GM12891 (cell line): ENCODE measurements at regions not wholly inside any gene's neighbourhood (a gene's known extent, or its start where the extent isn't known, plus 50 kb on each side); places are given as distances from the start of the nearest gene placed in this dataset.

Source experiments
- DNase-seq: peaks from one replicate; pipeline ENCODE4 v3.0.0; 2011; ENCODE audit warnings: low spot score; ENCODE audit not compliant: insufficient read length
- FAIRE-seq: peaks from 2 replicates; lab custom pipeline; 2011; peaks lifted over from hg19 to GRCh38; lab: Jason Lieb, UNC
- PAX5 ChIP-seq: IDR thresholded peaks from 2 replicates; pipeline ENCODE4 v1.6.1; 2011; ENCODE audit warnings: low read length, moderate library complexity, mild to moderate bottlenecking; ENCODE audit not compliant: insufficient read depth, severe bottlenecking
- POLR2A ChIP-seq: IDR thresholded peaks from 2 replicates; pipeline ENCODE4 v1.6.1; 2011; ENCODE audit warnings: low read depth, low read length, control low read depth
- POLR2AphosphoS5 ChIP-seq: IDR thresholded peaks from 2 replicates; pipeline ENCODE4 v1.6.1; 2011; ENCODE audit warnings: low read depth, low read length, control low read depth
- POU2F2 ChIP-seq: IDR thresholded peaks from 2 replicates; pipeline ENCODE4 v1.6.1; 2011; ENCODE audit warnings: low read depth, mild to moderate bottlenecking, control low read depth, low read length, moderate library complexity
- SPI1 ChIP-seq: IDR thresholded peaks from 2 replicates; pipeline ENCODE4 v1.6.1; 2011; ENCODE audit warnings: low read depth, low read length, control low read depth
- TAF1 ChIP-seq: IDR thresholded peaks from 2 replicates; pipeline ENCODE4 v1.6.1; 2011; ENCODE audit warnings: low read depth, low read length, control low read depth

DNA sequence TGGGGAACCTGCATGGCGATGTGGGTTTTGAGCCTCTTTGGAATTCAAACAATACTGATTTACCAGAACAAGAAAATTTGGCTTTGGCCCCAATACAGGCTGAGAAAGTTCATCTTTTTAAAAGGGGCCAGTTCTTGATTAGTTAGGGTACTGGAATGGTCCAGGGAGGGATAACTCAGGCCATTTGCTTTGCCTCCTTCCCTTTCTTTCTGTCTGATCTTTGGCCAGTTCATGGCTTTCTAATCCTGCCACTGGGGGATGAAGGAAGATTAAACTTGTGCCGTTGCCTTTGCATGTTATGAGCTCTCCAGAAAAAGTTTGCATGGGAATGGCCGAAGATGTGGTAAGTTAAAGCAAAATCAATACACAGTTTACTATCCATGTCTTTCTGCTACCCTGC lies 78.4 kb downstream of the ADAMTS15 start:
- DNase-seq, result no peak
- TF ChIP-seq SPI1 (no peak), POLR2A (no peak), POU2F2 (no peak), POLR2AphosphoS5 (no peak), PAX5 (no peak), TAF1 (no peak)
- FAIRE-seq, result no peak

DNA sequence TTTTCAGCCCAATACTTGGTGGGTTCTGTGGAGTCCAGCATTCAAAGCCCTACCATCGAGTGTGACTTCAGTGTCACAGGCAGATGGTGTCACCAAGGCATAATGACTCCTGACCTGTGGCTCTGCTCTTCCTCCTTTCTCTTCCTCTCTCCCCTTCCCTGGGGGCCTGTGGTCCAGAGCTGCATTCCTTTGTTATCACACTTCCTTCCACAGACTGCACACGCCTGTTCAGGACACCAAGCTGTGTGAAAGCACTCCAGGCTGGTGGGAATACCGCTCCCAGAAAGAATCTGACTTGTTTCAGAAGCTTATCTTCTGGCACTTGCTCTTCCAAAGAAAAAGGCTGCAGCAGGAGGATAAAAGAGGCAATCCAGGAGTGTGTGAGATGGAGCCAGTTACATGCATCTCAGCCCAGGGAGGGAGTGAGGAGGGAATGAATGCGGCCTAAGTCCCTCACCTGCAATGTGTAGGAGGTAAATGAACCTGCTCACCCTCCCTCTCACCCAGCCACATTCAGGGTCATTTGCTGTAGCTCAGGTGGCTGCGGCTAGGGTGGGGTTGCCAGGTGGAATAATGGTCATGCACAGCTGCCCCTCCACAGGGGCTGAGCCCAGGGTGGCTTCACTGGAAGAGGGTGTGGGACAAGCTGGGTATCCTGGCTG lies 79.3 kb downstream of the ADAMTS15 start:
- DNase-seq, result no peak
- no peak for FAIRE-seq
- TF ChIP-seq PAX5, result no peak
- no peak for TF ChIP-seq TAF1
- TF ChIP-seq POU2F2, result no peak
- TF ChIP-seq SPI1, result no peak
- no peak for TF ChIP-seq POLR2A
- no peak for TF ChIP-seq POLR2AphosphoS5

DNA sequence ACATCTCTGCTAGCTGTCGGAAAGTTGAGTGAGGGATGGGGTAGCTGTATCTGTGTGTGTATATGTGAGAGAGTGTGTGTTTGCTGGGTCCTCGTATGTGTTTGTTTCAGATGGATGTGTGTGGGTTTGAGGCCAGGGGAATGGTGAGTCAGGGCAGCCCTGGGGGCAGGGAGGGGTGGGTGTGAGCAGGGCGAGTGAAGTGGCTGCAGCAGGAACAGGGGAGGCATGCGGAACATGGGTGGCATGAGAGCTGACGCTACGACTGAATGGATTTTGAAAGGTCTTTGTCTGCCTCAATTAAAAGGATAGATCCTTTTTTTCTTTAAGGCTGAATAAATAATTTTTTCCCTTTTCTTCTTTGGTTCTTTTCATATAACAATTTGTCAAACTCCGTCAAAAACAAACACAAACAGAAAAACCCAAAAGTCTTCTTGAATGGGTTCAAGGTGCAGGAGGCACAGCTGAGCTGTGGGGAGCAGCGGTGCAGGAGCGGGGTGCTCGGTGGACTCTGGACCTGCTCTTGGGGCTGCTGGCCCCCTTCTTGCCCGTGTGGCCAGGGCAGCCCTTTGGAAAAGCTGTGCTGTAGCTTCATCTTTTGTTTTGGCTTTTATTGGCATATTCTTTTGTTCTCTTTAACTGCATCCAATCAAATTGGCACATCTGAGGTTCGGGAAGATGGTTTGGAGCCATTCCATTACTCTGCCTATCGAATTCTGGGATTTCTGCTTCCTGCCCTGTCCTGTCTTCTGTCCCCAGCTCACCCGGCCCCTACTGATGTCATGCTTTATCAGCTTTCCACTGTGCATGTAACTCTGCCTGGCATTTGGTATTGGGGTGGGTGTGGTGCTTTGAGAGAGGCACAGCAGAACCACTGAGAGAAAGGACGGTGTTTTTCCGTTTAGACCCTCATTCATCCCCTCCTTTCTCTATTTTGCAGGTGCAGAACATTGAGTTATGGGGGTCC lies 80.1 kb downstream of the ADAMTS15 start:
- TF ChIP-seq POLR2AphosphoS5, result no peak
- no peak for TF ChIP-seq TAF1
- no peak for TF ChIP-seq POU2F2
- no peak for TF ChIP-seq PAX5
- no peak for TF ChIP-seq SPI1
- no peak for TF ChIP-seq POLR2A
- FAIRE-seq (no peak), DNase-seq (no peak)

DNA sequence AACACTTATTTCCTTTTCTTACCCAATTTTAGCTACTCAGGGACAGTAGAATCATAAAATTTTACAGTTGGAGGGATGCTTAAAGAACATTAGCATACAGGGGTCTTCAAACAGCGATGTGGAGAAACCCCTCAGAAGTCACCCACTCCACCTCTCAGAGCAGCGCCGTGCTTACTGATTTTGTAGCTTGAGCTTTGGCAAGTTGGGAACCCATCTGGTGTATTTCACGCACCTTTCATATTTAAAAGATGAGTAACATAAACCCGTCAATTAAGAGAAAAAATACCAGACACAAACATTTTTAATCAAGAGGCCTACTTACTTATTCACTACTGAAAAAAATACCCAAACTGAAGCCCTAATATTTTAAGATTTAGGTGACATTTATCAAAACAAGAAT lies 80.9 kb downstream of the ADAMTS15 start:
- FAIRE-seq, result no peak

DNA sequence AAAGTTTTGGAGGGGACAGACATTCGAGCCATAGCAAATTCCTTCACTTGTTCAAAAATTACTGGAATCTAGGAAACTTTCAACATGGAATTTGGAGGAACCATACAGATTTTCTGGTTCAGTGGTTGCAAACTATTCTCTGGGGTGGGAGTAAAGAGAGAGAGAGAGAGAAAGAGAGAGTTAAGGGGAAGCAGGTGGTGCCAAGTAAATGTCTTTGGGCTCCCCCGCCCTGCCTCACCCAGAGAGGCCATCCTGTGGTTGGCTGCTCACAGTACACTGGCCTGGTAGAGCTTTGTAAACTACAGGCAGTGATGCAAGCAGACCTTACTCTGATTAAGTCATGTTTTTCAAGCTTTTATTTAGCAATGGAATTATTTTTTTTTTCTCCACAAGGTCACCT lies 82.6 kb downstream of the ADAMTS15 start:
- FAIRE-seq (no peak), DNase-seq (no peak)
- TF ChIP-seq POLR2A (no peak), TAF1 (no peak), POLR2AphosphoS5 (no peak), PAX5 (no peak), SPI1 (no peak), POU2F2 (no peak)

More for the DNA sequence above, 80.9 kb downstream of the ADAMTS15 start:
- no peak for TF ChIP-seq TAF1
- TF ChIP-seq SPI1, result no peak
- no peak for TF ChIP-seq PAX5
- TF ChIP-seq POU2F2, result no peak
- TF ChIP-seq POLR2A, result no peak
- no peak for TF ChIP-seq POLR2AphosphoS5
- DNase-seq, result no peak

DNA sequence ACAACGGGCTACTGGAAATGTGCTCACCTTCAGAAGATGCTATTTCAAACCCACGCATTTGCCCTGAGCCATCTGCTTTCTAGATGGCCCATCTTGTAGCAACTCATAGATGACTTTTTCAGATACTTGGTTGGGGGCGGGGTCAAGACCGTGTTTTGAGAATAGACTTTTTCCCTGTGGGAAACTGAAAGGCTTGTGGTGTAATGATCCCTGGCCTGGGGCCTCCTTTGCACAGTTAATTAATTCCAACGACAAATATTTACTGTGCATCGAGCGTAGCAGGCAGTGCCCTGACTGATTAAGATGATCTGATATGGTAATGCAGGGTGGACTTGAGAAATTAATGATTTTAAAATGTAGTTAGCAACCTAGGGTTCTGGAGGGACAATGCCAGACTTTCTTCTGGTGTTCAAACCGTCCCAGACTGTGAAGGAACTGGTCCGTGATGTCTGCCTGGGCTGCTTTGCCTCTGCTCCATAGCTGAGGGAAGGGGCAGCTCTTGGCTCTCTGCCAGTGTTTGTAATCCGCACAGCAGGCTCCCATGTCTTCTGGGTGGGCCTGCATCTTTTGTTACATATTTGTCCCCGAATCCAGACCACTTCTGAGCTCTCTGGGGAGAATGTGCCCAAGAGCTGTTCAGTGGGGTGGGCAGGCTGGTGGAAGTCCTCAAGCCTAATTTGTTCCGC lies 84.8 kb downstream of the ADAMTS15 start:
- no peak for TF ChIP-seq SPI1
- TF ChIP-seq POLR2AphosphoS5, result no peak
- TF ChIP-seq TAF1, result no peak
- no peak for FAIRE-seq
- no peak for DNase-seq

DNA sequence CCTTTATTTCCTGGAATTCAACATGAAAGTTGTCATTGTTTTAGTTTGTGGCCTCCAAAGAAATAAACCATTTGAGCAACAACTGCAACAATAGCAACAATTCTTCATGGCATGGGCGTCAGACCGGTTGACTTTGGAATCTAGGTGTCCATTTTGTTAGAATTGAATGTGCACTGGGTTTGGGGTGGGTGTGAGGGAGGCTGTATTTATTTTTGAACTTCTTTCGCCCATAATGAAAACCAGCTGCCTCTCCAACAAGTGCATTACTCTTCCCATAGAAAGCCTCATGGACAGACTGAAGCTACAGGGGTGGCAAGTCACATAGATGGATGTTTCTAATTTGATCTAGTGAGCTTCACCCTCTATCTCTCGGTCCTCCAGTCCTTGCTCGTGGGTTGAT lies 85.4 kb downstream of the ADAMTS15 start:
- no peak for FAIRE-seq
- no peak for DNase-seq

DNA sequence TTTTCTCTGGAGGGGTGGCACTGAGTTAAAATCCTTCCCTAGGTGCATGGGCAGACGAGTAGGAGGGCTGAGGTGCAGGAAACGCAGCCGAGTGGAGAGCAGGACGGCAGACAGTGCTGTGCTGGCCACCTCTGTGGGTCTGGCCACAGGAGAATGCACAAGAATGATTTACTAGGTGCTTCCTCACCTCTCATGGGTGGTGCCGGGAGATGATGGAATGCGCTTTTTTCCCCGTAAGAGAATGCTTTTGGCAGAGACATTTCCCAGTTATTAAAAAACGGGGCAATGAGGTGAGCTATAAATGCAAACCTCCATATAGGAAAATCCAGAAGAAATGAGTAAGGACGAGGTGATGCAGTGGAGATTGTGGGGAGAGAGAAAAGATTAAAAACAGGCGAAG lies 86.1 kb downstream of the ADAMTS15 start:
- no peak for FAIRE-seq
- TF ChIP-seq TAF1 (no peak), POLR2A (no peak), POLR2AphosphoS5 (no peak), POU2F2 (no peak), SPI1 (no peak), PAX5 (no peak)
- DNase-seq, result no peak

More for the DNA sequence above, 85.4 kb downstream of the ADAMTS15 start:
- TF ChIP-seq POU2F2, result no peak
- TF ChIP-seq POLR2AphosphoS5, result no peak
- no peak for TF ChIP-seq SPI1
- no peak for TF ChIP-seq TAF1

DNA sequence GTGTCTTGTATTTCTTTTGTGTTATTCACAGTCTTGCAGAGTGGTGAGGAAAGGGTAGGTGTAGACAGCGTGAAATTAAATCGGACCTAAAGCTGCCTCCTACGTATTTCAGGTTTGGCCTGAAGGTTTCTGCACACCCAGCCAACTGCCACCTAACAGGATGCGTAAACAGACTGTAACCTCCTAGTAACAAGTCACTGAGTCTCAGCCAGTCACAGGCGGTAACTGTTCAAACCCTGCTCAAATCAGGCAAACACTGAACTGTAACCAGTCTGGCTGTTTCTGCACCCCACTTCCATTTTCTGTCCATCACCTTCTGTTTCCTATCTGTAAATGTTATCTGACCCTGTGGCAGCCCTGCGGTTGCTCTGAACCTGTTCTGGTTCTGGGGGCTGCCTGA lies 87.1 kb downstream of the ADAMTS15 start:
- TF ChIP-seq PAX5 (no peak), TAF1 (no peak), POLR2A (no peak), POLR2AphosphoS5 (no peak), POU2F2 (no peak), SPI1 (no peak)
- no peak for FAIRE-seq
- no peak for DNase-seq
